C1 segment of cervical spinal cord (tissue), 14 donors: ENCODE measurements at regions not wholly inside any gene's neighbourhood (a gene's known extent, or its start where the extent isn't known, plus 50 kb on each side); places are given as distances from the start of the nearest gene placed in this dataset.
"Not testable (repeated sequence)": the region's sequence is repeated elsewhere in the genome, so short reads cannot be mapped to it uniquely, and the experiment has no call there.

Experiments
- DNase-seq, 14 donors: peaks; one replicate each; lab custom pipeline; 2025; lab: John Stamatoyannopoulos, UW

GRCh38 chr11:116375221-116375620 is 397.6 kb downstream of the BUD13 start:
- no peak for DNase-seq

- DNase-seq, result no peak
Observed at GRCh38 chr11:116374085-116374484, 398.7 kb downstream of the BUD13 start.

- no peak for DNase-seq
Observed at GRCh38 chr11:116373104-116373944, 399.5 kb downstream of the BUD13 start.

- no peak for DNase-seq
Observed at GRCh38 chr11:116371146-116371545, 401.6 kb downstream of the BUD13 start.

- peak in 1 of 14 donors; percentile 6 for DNase-seq
Observed at GRCh38 chr11:116368784-116369183, 404.0 kb downstream of the BUD13 start.

- no peak for DNase-seq
Observed at GRCh38 chr11:116366980-116367645, 405.7 kb downstream of the BUD13 start.

GRCh38 chr11:116366451-116366850 is 406.3 kb downstream of the BUD13 start:
- DNase-seq, result no peak

GRCh38 chr11:116364925-116365324 is 407.9 kb downstream of the BUD13 start:
- not testable (repeated sequence) for DNase-seq

- no peak for DNase-seq
Observed at GRCh38 chr11:116364348-116364747, 408.4 kb downstream of the BUD13 start.

- no peak for DNase-seq
Observed at GRCh38 chr11:116360221-116360941, 412.4 kb downstream of the BUD13 start.

GRCh38 chr11:116357784-116358544 is 414.8 kb downstream of the BUD13 start:
- DNase-seq, result no peak

GRCh38 chr11:116356451-116356850 is 416.3 kb downstream of the BUD13 start:
- no peak for DNase-seq

- no peak for DNase-seq
Observed at GRCh38 chr11:116355104-116355503, 417.7 kb downstream of the BUD13 start.

- no peak for DNase-seq
Observed at GRCh38 chr11:116353589-116353988, 419.2 kb downstream of the BUD13 start.

- no peak for DNase-seq
Observed at GRCh38 chr11:116352881-116353280, 419.9 kb downstream of the BUD13 start.

- peak in 5 of 14 donors; percentile 1 to 8 (median 3) for DNase-seq
Observed at GRCh38 chr11:116348226-116348625, 424.6 kb downstream of the BUD13 start.

GRCh38 chr11:116345575-116345974 is 427.2 kb downstream of the BUD13 start:
- DNase-seq, result no peak

- DNase-seq, result no peak
Observed at GRCh38 chr11:116344601-116345000, 428.2 kb downstream of the BUD13 start.

GRCh38 chr11:116343270-116343669 is 429.5 kb downstream of the BUD13 start:
- DNase-seq, result no peak

GRCh38 chr11:116342148-116342547 is 430.6 kb downstream of the BUD13 start:
- no peak for DNase-seq

- no peak for DNase-seq
Observed at GRCh38 chr11:116339306-116340098, 433.3 kb downstream of the BUD13 start.
